GM18520 (cell line): ENCODE measurements at regions not wholly inside any gene's neighbourhood (a gene's known extent, or its start where the extent isn't known, plus 50 kb on each side); places are given as distances from the start of the nearest gene placed in this dataset.

Experiments
- ATAC-seq: cut with Tn5 transposase; IDR thresholded peaks from one replicate; pipeline ENCODE4 v1.9.1; 2021; ENCODE audit not compliant: unreplicated experiment

DNA sequence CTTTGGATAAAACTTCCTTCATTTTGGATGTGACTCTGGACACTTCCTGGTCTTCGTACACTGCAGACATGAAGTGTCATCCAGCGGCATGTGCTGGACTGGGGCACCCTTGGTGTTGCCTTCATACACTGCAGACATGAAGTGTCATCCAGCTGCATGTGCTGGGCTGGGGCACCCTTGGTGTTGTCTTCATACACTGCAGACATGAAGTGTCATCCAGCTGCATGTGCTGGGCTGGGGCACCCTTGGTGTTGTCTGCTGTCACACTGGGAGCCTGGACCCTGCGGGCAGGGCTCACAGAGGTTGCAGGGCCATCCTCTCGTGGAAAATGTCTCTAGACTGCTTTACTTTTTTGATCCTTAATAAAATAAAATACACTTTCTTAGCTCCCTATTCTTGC, 771.4 kb downstream of the BRD1 start:
- no peak for ATAC-seq

GRCh38 chr22:49055406-49055805, 772.3 kb downstream of the BRD1 start:
- ATAC-seq = no peak

GRCh38 chr22:49053578-49053977, 774.1 kb downstream of the BRD1 start:
- no peak for ATAC-seq

GRCh38 chr22:49052560-49052959, 775.1 kb downstream of the BRD1 start:
- ATAC-seq = no peak

GRCh38 chr22:49052023-49052538, 775.6 kb downstream of the BRD1 start:
- no peak for ATAC-seq

DNA sequence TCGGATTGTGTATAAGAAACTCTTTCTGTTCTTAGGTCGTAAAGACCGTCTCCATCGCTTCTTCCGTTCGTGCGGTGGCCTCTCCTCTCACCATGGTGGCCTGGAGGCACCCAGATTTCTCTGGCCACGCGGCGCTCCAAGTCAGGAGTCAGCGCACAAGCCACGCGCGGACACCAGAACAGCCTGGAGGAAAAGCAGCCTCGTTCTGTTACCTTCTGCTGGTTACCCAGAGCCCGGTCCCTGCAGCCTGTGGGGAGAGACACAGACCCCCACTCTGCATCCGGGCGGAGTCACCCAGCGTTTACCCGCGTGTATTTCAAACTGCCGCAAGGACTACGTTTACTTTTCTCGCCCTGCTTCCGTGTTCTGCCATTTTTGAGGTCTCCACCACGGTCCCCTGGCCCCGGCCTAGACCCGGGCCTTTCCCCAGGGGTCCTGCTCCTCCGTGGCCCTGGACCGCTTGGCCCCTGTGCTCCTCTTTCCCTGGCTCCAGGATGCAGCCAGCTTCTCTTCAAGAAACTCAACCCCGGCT, 776.1 kb downstream of the BRD1 start:
- no peak for ATAC-seq

DNA sequence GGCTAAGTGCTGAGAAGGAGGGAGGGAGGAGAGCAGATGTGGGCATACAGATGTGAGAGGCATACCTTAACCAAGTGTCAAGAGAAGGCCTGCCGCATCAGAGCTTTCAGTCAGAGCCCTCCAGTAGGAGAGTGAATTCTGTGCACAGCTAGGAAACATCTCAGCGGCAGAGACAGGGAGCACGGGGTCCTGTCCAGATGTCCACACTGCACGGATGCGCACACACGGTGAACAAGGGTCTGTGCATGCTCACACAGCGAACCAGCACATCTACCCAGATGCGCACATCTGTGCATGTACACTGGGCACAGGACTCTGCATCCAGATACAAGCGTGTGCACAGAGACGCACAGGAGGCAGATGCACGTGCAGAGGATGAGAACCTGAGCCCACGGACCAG, 778.0 kb downstream of the BRD1 start:
- no peak for ATAC-seq

DNA sequence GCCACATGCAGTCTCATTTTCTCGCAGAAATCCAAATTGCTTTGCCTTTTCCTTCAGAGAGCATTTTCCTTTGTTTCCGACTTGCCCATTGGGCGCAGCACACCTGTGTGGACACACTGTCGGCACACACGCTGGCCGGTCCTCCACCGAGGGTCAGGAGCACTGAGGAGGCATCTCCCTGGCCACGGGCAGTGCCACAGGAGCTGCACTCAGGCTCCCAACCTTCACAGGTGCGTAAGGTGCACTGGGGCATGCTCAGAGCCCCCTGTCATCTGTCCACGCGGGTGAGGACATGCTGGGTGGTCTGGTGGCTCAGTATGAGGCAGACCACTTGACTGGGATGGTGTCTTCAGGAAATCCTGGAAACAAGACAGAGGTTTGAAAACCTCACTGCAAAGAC, 779.1 kb downstream of the BRD1 start:
- ATAC-seq = no peak

GRCh38 chr22:49047447-49047846, 780.2 kb downstream of the BRD1 start:
- ATAC-seq = no peak

GRCh38 chr22:49046546-49047361, 780.9 kb downstream of the BRD1 start:
- no peak for ATAC-seq

GRCh38 chr22:49046000-49046545, 781.6 kb downstream of the BRD1 start:
- no peak for ATAC-seq

GRCh38 chr22:49045276-49045675, 782.4 kb downstream of the BRD1 start:
- ATAC-seq = no peak

- ATAC-seq = no peak
Observed at GRCh38 chr22:49044776-49045175, 782.9 kb downstream of the BRD1 start.

GRCh38 chr22:49044091-49044490, 783.6 kb downstream of the BRD1 start:
- no peak for ATAC-seq

DNA sequence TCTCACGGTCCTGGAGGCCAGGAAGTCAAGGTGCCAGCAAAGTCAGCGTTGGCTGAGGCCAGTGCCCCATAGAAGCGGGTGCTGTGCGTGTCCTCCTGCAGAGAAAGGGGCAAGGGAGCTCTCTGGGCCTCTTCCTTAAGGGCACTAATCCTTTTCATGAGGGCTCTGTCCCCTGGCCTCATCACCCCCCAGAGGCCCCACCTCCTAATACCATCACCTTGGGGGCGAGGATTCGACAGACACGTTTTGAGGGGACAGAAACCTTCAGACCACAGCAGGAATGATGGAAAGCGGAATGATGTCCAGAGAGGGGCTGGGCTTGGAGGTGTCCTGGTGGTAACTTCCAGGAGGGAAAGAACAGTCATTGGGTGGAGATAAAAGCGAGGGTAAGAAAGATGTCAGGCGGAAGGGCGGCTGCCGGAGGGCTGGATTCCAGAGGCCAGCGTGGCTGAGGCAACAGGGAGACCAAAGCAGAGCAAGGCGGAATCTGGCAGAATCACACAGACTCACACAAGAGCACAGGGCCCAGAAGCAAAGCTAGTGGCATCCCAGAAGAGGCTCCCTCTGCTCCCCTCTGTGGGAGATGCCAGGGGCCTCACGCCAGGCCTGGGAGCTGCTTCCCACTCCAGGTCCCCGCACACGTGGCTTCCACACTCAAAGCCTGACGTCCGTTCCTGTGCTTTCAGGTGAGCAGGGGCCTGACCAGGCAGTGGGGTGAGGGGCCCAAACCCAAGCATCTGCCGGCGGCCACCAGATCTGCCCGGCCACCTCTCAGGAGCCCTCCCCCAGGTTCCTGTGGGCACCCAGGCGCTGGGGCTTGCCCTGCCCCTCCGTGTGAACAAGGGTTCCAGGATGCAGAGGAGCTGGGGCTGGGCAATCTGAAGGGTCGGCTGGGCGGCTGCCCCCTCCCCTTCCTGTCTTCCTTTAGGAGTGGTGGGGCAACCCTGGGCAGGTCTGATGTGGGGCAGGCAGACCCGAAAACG, 784.5 kb downstream of the BRD1 start:
- ATAC-seq = no peak

GRCh38 chr22:49042066-49042465, 785.6 kb downstream of the BRD1 start:
- ATAC-seq = no peak

DNA sequence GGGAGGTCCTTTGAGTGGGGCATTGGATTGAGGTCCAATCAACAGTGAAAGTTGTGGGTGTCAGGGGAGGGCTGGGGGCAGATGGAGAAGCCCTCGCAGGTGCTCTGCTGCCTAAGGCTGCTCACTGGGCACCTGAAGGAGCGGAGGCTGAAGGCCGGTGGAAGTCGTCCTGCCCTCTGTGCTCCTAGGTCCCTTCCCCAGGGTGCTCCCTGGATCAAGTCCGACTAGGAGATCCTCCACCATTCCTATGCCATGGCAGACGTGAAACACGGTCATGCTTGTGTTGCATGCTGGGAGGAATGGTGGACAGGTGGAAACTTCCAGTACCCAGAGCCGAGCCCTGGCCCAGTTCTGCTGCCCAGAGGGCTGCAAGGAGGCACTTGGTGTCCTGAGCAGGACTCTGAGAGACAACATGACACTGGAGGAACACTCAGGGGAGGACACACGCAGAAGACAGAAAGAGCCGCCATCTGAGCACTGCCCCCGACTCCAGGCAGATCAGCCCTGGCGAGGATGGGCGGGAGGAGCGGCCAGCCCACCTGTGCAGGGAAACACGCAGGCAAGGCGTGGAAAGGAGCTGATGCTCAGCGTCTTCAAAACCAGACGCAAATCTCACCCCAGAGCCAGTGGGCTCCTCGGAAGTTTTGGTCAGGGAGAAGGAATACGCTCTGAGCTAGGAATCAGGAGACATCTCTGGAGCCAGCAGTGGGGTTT, 786.8 kb downstream of the BRD1 start:
- ATAC-seq = no peak

GRCh38 chr22:49040111-49040510, 787.6 kb downstream of the BRD1 start:
- no peak for ATAC-seq

DNA sequence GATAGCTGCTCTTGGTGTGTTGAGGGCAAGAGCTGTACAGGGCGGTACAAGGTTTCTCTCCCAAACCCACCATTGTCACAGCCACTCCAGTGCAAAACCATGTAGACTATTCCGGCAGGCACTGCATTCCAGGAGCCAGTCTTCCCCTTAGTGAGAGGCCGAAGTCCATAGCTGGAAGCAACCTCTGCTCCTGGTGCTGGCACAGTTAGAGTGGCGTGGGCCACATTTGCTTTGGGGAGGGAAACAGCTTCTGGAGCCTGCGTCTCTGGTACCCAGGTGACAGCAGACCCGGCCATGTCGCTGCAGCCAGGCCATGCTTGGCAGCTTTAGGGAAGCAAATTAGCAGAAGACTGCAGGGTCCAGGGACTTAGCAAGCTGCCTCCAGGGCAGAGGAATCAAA, 788.0 kb downstream of the BRD1 start:
- no peak for ATAC-seq

DNA sequence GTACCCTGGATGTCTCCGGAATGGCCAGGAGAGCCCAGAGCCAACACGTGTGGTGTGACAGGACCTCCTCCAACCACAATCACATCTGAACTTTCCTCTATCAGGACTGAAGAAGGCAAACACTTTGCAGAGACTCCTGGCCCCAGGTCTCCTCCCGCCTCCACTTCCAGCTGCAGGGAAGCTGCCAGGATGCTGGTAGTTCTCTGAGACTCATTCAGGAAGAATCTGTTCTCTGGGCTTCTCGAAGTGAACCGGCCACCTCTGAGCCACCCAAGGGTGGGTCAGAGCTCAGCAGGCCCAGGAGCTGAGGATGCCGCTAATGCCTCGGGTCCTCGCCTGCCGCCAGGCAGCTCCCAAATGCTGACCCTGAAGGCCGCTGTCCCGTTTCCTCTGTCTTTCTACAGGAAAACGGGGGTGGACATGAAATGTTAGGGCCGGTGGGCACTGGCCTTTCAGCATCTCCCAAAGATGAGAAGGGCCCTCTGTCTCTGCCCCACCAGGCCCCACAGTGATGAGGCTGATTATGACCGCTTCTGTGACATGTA, 789.9 kb downstream of the BRD1 start:
- ATAC-seq = no peak
